IMR-90 (cell line): ENCODE measurements at regions not wholly inside any gene's neighbourhood (a gene's known extent, or its start where the extent isn't known, plus 50 kb on each side); places are given as distances from the start of the nearest gene placed in this dataset.

ENCODE experiments used
- ATAC-seq: fragments of 200-7000 bp; cut with Tn5 transposase; 2 replicates; pipeline ENCODE4 v1.9.1; 2020; ENCODE audit warnings: low read depth, mild to moderate bottlenecking, moderate library complexity
- BruUV-seq: library from RNA; stranded (reverse); fragments of 400-500 nt; replicated peaks from 2 replicates; lab custom pipeline; 2021; lab: Mats Ljungman, UMichigan
- CTCF ChIA-PET: fragments of 300-600 bp; formaldehyde crosslinking; extraction: SDS; loops from one replicate; lab custom pipeline; 2021; ENCODE audit warnings: antibody characterized with exemption; lab: Yijun Ruan, JAX
- POLR2A ChIA-PET: fragments of 300-600 bp; sonication (Branson Sonifier 250); formaldehyde crosslinking; loops from one replicate; lab custom pipeline; 2022; ENCODE audit warnings: antibody characterized with exemption; ENCODE audit not compliant: unreplicated experiment; lab: Charles Lee
- DNase-seq: peaks from one replicate; pipeline ENCODE4 v3.0.0; 2013
- H2AFZ ChIP-seq: replicated peaks from 2 replicates; pipeline ENCODE3; 2013; ENCODE audit warnings: low read length, mild to moderate bottlenecking; ENCODE audit not compliant: poor library complexity
- H2AK5ac ChIP-seq: 2 replicates; pipeline ENCODE4 v1.6.1; 2013; ENCODE audit warnings: low read depth, low read length, inconsistent platforms
- H2AK9ac ChIP-seq: replicated peaks from 2 replicates; pipeline ENCODE3; 2013; ENCODE audit warnings: mild to moderate bottlenecking, low read depth, low read length, moderate library complexity; ENCODE audit not compliant: poor library complexity
- H2BK120ac ChIP-seq: 2 replicates; pipeline ENCODE4 v1.6.1; 2013; ENCODE audit warnings: low read depth, low read length, inconsistent platforms
- H2BK15ac ChIP-seq: 3 replicates; pipeline ENCODE4 v1.6.1; 2013; ENCODE audit warnings: low read depth, low read length, inconsistent platforms
- H2BK20ac ChIP-seq: 2 replicates; pipeline ENCODE4 v1.6.1; 2013; ENCODE audit warnings: low read depth, mild to moderate bottlenecking, inconsistent platforms, low read length, moderate library complexity
- H2BK5ac ChIP-seq: 2 replicates; pipeline ENCODE4 v1.6.1; 2013; ENCODE audit warnings: mild to moderate bottlenecking, low read depth, low read length, inconsistent platforms; ENCODE audit not compliant: poor library complexity, severe bottlenecking
- H3K14ac ChIP-seq: replicated peaks from 2 replicates; pipeline ENCODE4 v1.6.1; 2013; ENCODE audit warnings: low read depth, low read length, inconsistent platforms
- H3K18ac ChIP-seq: 2 replicates; pipeline ENCODE4 v1.6.1; 2013; ENCODE audit warnings: low read depth, low read length, control low read depth
- H3K23ac ChIP-seq: 2 replicates; pipeline ENCODE4 v1.6.1; 2013; ENCODE audit warnings: low read depth, low read length, inconsistent platforms
- H3K27ac ChIP-seq: 2 replicates; pipeline ENCODE4 v1.5.1; 2013; ENCODE audit warnings: mild to moderate bottlenecking, control low read depth, low read length; ENCODE audit not compliant: insufficient read depth
- H3K27me3 ChIP-seq: 2 replicates; pipeline ENCODE4 v1.6.1; 2013; ENCODE audit warnings: low read length; ENCODE audit not compliant: control insufficient read depth, insufficient read depth
- H3K36me3 ChIP-seq: 2 replicates; pipeline ENCODE4 v1.6.1; 2013; ENCODE audit warnings: low read length, mixed read lengths; ENCODE audit not compliant: control insufficient read depth, insufficient read depth
- H3K4ac ChIP-seq: 2 replicates; pipeline ENCODE4 v1.6.1; 2013; ENCODE audit warnings: low read depth, low read length, inconsistent platforms
- H3K4me1 ChIP-seq: 2 replicates; pipeline ENCODE4 v1.6.1; 2013; ENCODE audit warnings: low read length, mixed read lengths; ENCODE audit not compliant: control insufficient read depth, insufficient read depth
- H3K4me2 ChIP-seq: 2 replicates; pipeline ENCODE4 v1.6.1; 2013; ENCODE audit warnings: low read depth, mild to moderate bottlenecking, control low read depth, low read length, moderate library complexity
- H3K4me3 ChIP-seq: 2 replicates; pipeline ENCODE4 v1.5.1; 2013; ENCODE audit warnings: low read depth, mild to moderate bottlenecking, control low read depth, low read length, moderate library complexity; ENCODE audit not compliant: insufficient read depth
- H3K56ac ChIP-seq: 2 replicates; pipeline ENCODE4 v1.6.1; 2013; ENCODE audit warnings: low read length, inconsistent platforms; ENCODE audit not compliant: insufficient read depth; ENCODE audit errors: extremely low read depth
- H3K79me1 ChIP-seq, 2 experiments: 2 replicates each; pipeline ENCODE4 v1.6.1; 2013; ENCODE audit warnings: low read length in 2 of 2, inconsistent platforms in 1 of 2, low read depth in 1 of 2
- H3K9ac ChIP-seq: 2 replicates; pipeline ENCODE4 v1.6.1; 2013; ENCODE audit warnings: low read depth, low read length, control low read depth
- H3K9me1 ChIP-seq: 2 replicates; pipeline ENCODE4 v1.6.1; 2013; ENCODE audit warnings: low read length, inconsistent platforms; ENCODE audit not compliant: insufficient read depth
- H3K9me3 ChIP-seq: 2 replicates; pipeline ENCODE4 v1.6.1; 2013; ENCODE audit warnings: low read length; ENCODE audit not compliant: control insufficient read depth, insufficient read depth
- H4K20me1 ChIP-seq: 2 replicates; pipeline ENCODE4 v1.6.1; 2013; ENCODE audit warnings: low read length, inconsistent platforms; ENCODE audit not compliant: insufficient read depth
- H4K5ac ChIP-seq: 2 replicates; pipeline ENCODE4 v1.6.1; 2013; ENCODE audit warnings: mild to moderate bottlenecking, low read depth, low read length, control low read depth
- H4K8ac ChIP-seq, 2 experiments: 2 replicates each; pipeline ENCODE4 v1.6.1; 2013; ENCODE audit warnings: low read depth in 2 of 2, low read length in 2 of 2, control low read depth in 1 of 2, inconsistent platforms in 1 of 2
- H4K91ac ChIP-seq: 2 replicates; pipeline ENCODE4 v1.6.1; 2013; ENCODE audit warnings: low read depth, low read length, inconsistent platforms; ENCODE audit not compliant: insufficient read depth
- BHLHE40 ChIP-seq: fragments of 150-350 bp; IDR thresholded peaks from 2 replicates; pipeline ENCODE4 v1.6.1; 2016; ENCODE audit warnings: mild to moderate bottlenecking, low read depth, low read length
- CEBPB ChIP-seq: IDR thresholded peaks from 2 replicates; pipeline ENCODE4 v1.6.1; 2012; ENCODE audit warnings: low read depth, low read length, improper control_type of control experiment
- CHD1 ChIP-seq: IDR thresholded peaks from 2 replicates; pipeline ENCODE4 v1.6.1; 2012; ENCODE audit warnings: low read depth, low read length, improper control_type of control experiment
- FOS ChIP-seq: fragments of 150-350 bp; IDR thresholded peaks from 2 replicates; pipeline ENCODE4 v1.6.1; 2016; ENCODE audit warnings: low read depth, low read length
- MAFK ChIP-seq: IDR thresholded peaks from 2 replicates; pipeline ENCODE4 v1.6.1; 2012; ENCODE audit warnings: low read depth, low read length, improper control_type of control experiment
- MAZ ChIP-seq: IDR thresholded peaks from 2 replicates; pipeline ENCODE4 v1.6.1; 2012; ENCODE audit warnings: low read depth, mild to moderate bottlenecking, low read length, improper control_type of control experiment, moderate library complexity, borderline replicate concordance
- NFE2L2 ChIP-seq: fragments of 150-350 bp; IDR thresholded peaks from 2 replicates; pipeline ENCODE4 v1.6.1; 2016; ENCODE audit warnings: low read depth, mild to moderate bottlenecking, low read length
- POLR2A ChIP-seq: IDR thresholded peaks from 2 replicates; pipeline ENCODE4 v1.6.1; 2012; ENCODE audit warnings: mild to moderate bottlenecking, low read depth, low read length
- RAD21 ChIP-seq: IDR thresholded peaks from 2 replicates; pipeline ENCODE4 v1.6.1; 2012; ENCODE audit warnings: low read length, improper control_type of control experiment
- RCOR1 ChIP-seq: IDR thresholded peaks from 2 replicates; pipeline ENCODE4 v1.6.1; 2012; ENCODE audit warnings: mild to moderate bottlenecking, low read length, improper control_type of control experiment; ENCODE audit not compliant: insufficient replicate concordance
- RFX5 ChIP-seq: IDR thresholded peaks from 2 replicates; pipeline ENCODE4 v1.8.0; 2012; ENCODE audit warnings: low read depth, mild to moderate bottlenecking, low read length, moderate library complexity
- SMC3 ChIP-seq: fragments of 150-350 bp; IDR thresholded peaks from 2 replicates; pipeline ENCODE4 v1.6.1; 2016; ENCODE audit warnings: low read depth, mild to moderate bottlenecking, antibody characterized with exemption, low read length, moderate library complexity
- WGBS, 2 experiments: methylation state at CpG; one replicate each; pipeline versions ENCODE4 v1.1.5 to v1.1.7; 2013; ENCODE audit warnings: missing lambda C conversion rate in 2 of 2; ENCODE audit not compliant: insufficient read length in 1 of 2; ENCODE audit errors: extremely low coverage in 2 of 2; 5-methylcytosine and 5-hydroxymethylcytosine counted together
- dilution Hi-C: fragments of 300-500 bp; cut with HindIII; formaldehyde crosslinking; loops from one replicate; pipeline ENCODE4 v1.14.3; 2018; ENCODE audit warnings: low sequenced_read_pairs; ENCODE audit not compliant: unreplicated experiment
- in situ Hi-C: fragments of 300-500 bp; cut with MboI; formaldehyde crosslinking; loops from 3 replicates; pipeline ENCODE4 v1.14.3; 2019; ENCODE audit warnings: low sequenced_read_pairs, inconsistent platforms, mixed read lengths
- intact Hi-C: fragments of 100-400 bp; cut with micrococcal nuclease; formaldehyde crosslinking; loops from 2 replicates; pipeline ENCODE4 v1.10.0; 2022
- TF ChIP-seq, protein P1 (sequence below): fragments of 150-350 bp; IDR thresholded peaks from 2 replicates; pipeline ENCODE4 v1.6.1; 2017; ENCODE audit warnings: mild to moderate bottlenecking, antibody characterized with exemption, low read length, low read depth

- Histone ChIP-seq H3K4me1 (no peaks in the 10 kb centered on the region), H3K4ac (no peak overlapping the region), H2AK9ac (no peak overlapping the region), H2BK20ac (no peak overlapping the region), H3K36me3 (no peaks in the 10 kb centered on the region), H3K27ac (no peak overlapping the region), H3K4me3 (no peak overlapping the region), H3K18ac (no peak overlapping the region), H4K8ac (no peak overlapping the region), H3K27me3 (no peaks in the 10 kb centered on the region), H3K9me3 (no peaks in the 10 kb centered on the region), H3K9ac (no peak overlapping the region), H2AK5ac (no peak overlapping the region), H4K91ac (no peak overlapping the region), H3K9me1 (no peaks in the 10 kb centered on the region), H4K20me1 (no peaks in the 10 kb centered on the region), H3K23ac (no peak overlapping the region), H3K79me1 (no peaks in the 10 kb centered on the region), H4K5ac (no peak overlapping the region), H3K14ac (no peak overlapping the region), H2BK15ac (no peak overlapping the region), H2BK5ac (no peak overlapping the region), H3K56ac (no peak overlapping the region), H2AFZ (no peak overlapping the region), H2BK120ac (no peak overlapping the region), H3K4me2 (no peak overlapping the region)
- CTCF ChIA-PET: no interaction called here
- in situ Hi-C loops: no loop called here
- no peak for DNase-seq
- POLR2A ChIA-PET: no interaction called here
- no peak for ATAC-seq
- no CpG with 5 or more reads among the region's 1 CpG for WGBS, 2 experiments
- dilution Hi-C loops: no loop called here
- TF ChIP-seq CHD1 (no peak), RCOR1 (no peak), SMC3 (no peak), NFE2L2 (no peak), CEBPB (no peak), FOS (no peak), RFX5 (no peak), MAZ (no peak), RAD21 (no peak), MAFK (no peak), POLR2A (no peak), BHLHE40 (no peak)
- TF ChIP-seq, protein P1, sequence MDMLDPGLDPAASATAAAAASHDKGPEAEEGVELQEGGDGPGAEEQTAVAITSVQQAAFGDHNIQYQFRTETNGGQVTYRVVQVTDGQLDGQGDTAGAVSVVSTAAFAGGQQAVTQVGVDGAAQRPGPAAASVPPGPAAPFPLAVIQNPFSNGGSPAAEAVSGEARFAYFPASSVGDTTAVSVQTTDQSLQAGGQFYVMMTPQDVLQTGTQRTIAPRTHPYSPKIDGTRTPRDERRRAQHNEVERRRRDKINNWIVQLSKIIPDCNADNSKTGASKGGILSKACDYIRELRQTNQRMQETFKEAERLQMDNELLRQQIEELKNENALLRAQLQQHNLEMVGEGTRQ: no peak
- intact Hi-C loops: no loop called here
- BruUV-seq: no TSS peak
These were observed 76.9 kb upstream of the TRIM77 start for GRCh38 chr11:89633135-89633705.
